ENCODE measurements at regions not wholly inside any gene's neighbourhood (a gene's known extent, or its start where the extent isn't known, plus 50 kb on each side); places are given as distances from the start of the nearest gene placed in this dataset.

DNA sequence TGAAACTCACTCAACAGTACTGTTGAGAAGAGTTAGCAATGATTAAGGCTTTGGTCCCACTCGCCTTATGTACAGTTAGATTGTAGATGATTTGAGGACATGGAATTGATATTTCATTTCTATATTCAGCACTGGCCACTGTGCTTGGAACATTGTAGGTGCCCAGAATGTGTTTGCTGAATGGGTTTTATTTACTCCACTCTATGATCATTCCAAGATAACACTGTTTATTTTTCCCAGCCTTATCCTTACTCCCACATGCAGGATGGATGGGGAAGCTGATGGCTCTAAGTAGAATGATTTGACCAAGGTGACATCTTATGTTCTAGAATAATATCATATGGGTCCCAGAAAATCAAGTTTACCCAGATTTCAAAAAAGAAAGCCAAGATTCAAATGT is 124.6 kb upstream of the RXFP2 start:
- TF ChIP-seq, protein P1, sequence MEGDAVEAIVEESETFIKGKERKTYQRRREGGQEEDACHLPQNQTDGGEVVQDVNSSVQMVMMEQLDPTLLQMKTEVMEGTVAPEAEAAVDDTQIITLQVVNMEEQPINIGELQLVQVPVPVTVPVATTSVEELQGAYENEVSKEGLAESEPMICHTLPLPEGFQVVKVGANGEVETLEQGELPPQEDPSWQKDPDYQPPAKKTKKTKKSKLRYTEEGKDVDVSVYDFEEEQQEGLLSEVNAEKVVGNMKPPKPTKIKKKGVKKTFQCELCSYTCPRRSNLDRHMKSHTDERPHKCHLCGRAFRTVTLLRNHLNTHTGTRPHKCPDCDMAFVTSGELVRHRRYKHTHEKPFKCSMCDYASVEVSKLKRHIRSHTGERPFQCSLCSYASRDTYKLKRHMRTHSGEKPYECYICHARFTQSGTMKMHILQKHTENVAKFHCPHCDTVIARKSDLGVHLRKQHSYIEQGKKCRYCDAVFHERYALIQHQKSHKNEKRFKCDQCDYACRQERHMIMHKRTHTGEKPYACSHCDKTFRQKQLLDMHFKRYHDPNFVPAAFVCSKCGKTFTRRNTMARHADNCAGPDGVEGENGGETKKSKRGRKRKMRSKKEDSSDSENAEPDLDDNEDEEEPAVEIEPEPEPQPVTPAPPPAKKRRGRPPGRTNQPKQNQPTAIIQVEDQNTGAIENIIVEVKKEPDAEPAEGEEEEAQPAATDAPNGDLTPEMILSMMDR (IDR thresholded peaks at IDR 0.05), result no peak
- TF ChIP-seq POLR2A (IDR thresholded peaks at IDR 0.05), result no peak

Data from adrenal gland (tissue), 5 donors.